ENCODE measurements at regions not wholly inside any gene's neighbourhood (a gene's known extent, or its start where the extent isn't known, plus 50 kb on each side); places are given as distances from the start of the nearest gene placed in this dataset.

DNA sequence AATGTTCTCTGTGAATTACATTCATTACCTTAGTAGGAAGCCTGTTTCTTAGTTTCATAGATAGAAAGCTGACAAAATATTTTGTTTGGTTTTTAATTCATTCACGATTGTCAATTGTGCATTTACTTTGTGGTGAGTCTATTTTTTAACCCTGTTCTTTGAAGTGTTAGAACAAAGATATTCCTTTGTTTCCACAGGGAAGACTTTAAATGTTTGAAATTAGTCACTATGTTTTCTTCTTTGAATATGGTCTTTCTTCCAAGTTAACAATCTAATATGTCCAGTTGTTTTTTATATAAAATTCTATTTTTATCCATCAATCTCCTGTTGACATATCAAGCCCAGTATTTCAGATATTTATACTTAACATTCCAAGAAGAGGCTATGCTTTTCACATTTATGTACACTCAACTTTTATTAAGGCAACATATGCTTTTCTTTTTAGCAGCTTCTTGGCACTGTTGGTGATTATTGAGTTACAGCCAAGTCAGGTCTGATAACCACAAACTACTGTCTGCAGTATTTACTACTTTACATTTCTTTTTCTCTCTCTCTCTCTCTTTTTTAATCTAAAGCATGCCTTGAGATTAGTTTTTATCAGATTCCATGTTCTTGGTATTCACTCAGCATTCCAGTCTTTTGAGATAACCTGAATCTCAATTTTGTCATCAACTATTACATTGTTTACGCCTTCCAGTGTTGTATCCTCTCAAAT lies 812.8 kb upstream of the SLC10A2 start (continued):
- TF ChIP-seq RXRA (IDR thresholded peaks at IDR 0.05; ENCODE audit: insufficient read depth, low read depth, low read length) (no peak), EZH2 (IDR thresholded peaks at IDR 0.05; ENCODE audit: low read depth, low read length, severe bottlenecking) (no peak), CHD1 (IDR thresholded peaks at IDR 0.05; ENCODE audit: low read depth, low read length) (no peak), SIN3A (conservative IDR thresholded peaks at IDR 0.05 in 1 of 2, IDR thresholded peaks at IDR 0.05 in 1 of 2; ENCODE audit: low read depth in 1 of 2, low read length in 2 of 2) (no peak), CHD7 (IDR thresholded peaks at IDR 0.05; ENCODE audit: insufficient replicate concordance, low read length) (no peak), KDM5A (IDR thresholded peaks at IDR 0.05; ENCODE audit: low read length) (no peak), RFX5 (IDR thresholded peaks at IDR 0.05; ENCODE audit: borderline replicate concordance, low read depth, low read length) (no peak), HDAC2 (IDR thresholded peaks at IDR 0.05; ENCODE audit: borderline replicate concordance in 1 of 2, low read depth in 2 of 2, low read length in 2 of 2) (no peak), GTF2F1 (IDR thresholded peaks at IDR 0.05; ENCODE audit: borderline replicate concordance, low read depth, low read length) (no peak), FOSL1 (IDR thresholded peaks at IDR 0.05; ENCODE audit: insufficient read depth, low read depth, low read length) (no peak)
